NCI-H2171 treated with DMSO at 0.1 percent for 48 hours (cell line): ENCODE measurements at regions not wholly inside any gene's neighbourhood (a gene's known extent, or its start where the extent isn't known, plus 50 kb on each side); places are given as distances from the start of the nearest gene placed in this dataset.

Source experiments
- DNase-seq: peaks from one replicate; lab custom pipeline; 2025; lab: John Stamatoyannopoulos, UW

DNA sequence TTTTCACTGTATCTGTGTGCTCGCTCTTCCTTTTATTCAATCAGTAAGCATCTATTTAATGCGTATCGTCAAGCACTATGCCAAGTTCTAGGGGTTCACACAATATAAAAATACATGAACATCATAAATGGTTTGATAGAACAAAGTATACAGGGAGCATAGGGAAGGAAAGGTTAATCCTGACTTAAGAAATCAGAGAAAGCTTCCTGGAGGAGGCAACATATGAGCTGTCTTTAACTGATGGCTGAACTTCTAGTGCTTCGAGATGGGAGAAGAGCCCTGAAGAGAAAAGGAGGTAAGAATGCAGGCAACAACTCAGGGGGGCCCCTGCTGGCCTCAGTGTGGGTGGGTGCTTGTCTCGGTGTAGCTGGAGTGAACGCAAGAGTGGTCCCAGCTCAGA is 63.6 kb upstream of the GALNT2 start:
- no peak for DNase-seq

DNA sequence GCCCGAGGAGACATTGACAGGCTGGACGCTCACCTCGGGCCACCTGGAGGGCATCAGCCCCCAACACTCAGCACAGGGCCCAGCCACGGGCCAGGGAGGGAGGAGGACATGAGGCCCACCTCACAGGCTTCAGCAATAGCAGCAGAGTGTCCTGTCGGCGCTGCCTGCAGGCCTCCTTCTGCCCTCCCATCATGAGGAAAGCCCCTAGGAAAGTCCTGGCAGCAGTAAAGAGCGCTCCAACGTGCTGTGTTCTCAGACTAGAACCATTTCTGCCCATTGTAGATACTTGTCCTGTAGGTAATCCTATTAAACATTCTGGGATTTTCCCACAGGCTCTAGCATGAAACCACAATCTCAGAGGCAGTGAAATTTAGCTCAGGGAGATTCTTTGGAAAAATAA is 62.0 kb upstream of the GALNT2 start:
- DNase-seq: no peak

DNA sequence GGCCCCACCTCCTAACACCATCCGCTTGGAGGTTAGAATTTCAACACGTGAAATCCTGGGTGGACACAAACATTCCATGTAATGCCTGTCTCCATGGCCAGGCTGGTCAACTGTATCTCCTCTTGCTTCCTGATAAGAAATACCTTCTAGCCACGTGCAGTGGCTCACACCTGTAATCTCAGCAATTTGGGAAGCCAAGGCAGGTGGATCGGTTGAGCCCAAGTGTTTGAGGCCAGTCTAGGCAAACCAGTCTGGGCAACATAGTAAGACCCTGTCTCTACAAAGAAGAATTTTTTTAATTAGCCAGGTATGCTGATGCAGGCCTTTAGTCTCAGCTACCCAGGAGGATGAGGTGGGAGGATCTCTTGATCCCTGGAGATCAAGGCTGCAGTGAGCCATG is 58.3 kb upstream of the GALNT2 start:
- DNase-seq: no peak

DNA sequence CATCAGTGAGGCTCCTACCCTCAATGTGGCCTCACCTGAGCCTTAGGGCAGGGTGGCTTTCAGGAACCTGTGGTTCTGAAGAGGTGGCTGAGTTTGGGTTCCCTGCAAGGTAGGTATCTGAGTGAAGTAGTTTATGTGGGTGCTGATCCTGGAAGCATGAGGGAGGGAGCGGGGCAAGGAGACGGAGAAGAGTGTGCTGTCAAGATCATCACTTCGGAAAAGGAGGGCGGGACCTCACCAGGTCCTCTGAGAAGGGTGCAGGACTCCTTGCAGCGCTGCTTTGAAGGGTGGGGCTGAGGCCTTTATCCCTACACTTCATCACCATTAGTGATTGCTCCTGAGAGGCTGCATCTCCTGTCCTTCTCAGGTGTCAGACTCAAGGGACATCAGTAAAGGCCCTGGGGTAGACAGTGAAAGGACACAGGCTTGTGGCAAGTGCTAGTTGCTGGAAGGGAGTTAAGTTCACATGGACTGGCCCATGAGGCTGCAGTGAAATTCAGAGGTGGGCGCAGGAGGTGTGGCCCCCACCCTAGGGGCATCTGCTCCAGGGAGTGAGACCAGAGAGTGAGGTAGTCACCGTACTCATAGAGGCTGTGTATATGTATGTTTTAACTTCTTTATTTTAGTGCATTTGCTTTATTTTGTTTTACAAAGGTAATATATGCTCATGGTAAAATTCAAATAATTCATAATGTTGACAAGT is 57.3 kb upstream of the GALNT2 start:
- DNase-seq: no peak

DNA sequence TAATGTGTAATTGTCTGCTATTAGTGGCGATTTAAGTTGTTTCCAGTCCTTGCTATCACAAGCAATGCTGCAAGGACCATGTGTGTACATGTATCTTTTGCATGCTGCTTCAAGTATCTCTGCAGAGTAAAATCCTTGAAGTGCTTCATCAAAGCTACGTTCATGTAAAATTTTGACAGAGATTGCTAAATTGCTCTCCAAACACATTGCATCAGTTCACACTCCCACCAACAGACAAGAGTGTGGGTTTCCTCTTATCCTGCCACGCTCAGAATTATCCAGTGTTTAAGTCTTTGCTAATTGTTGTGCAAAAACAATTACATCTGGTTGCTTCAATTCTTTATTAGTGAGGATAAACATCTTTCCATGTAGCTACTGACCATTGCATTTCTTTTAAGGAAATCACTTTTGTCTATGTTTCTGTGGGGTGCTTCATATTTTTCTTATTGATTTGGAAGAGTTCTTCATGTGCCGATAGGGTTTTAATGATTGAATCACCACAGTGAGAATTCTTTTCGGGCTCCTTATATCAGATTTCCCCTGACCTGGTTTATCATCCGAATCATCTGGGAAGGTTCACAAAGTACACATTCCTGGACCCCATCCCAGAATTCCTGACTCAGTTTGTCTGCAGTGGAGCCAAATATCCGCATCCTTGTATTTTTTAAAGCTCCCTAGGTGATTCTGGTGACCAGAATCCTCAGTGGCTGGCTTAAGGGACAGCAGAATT is 56.3 kb upstream of the GALNT2 start:
- DNase-seq: no peak

DNA sequence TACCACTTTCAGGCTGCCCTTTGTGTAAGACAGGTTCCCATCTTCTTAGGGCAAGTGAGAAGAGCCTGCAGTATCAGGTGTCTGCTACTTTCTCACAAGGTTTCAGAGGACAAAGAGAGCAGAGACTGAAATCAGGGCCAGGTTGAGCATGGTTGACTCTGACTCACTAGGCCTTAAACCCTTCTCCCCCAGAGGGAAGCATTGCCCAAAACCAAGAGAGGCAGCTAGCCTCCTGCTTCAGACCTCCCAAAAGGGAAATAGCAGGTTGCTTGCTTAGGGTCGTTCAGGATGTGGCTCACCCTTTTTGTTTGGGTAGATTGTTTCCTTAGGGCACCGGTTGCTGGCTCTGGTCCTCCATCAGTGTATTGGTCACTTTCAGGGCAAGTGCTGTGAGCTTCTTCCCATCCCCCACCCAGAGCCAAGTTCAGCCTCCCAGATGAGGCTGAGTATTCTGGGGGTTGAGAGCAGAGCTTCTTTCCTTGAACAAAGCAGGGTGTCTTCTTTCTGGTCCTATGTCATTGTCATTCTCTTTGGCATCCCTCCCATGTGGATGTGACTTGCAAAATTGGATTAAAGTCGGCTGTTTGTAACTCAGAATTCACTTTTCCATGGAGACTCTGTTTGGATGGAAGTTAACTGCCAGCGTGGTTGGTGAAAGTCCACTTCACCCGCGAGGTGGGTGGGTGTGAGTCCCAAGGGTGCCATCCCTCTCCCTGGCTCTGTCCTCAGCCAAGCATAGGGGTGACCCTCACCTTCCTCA is 55.5 kb upstream of the GALNT2 start:
- no peak for DNase-seq

DNA sequence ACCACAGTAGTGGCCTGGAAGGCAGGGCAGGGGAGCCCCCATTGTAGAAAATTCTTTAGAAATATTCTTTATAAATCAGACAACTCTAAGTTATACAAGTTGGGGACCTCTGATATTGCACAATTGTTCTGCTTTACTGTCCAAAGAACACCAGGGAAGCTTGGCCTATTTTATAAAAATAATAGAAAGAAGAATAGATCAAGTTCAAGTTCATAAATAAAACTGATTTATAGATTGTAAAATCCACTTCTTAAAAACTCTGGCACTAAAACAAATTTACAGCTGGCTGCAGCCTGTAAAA is 55.0 kb upstream of the GALNT2 start:
- DNase-seq: no peak

DNA sequence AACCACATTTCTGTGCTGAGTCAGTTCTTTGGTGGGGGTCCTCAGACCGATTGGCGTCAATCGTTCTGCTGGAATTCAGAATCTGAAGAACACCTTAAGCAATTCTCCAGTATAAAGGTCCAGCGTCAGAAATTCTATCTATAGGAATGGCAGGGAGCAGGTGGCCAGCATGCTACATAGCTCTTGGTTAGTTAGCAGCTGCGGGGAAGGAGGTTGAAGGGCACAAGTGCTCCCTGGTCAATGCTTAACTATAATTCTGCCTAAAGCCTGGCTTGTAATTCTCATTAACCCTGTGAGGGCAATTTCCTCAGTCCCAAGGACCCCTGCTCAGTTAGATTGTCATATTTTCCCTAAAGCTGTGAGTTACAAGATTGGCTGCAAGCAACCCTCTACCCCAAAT is 54.3 kb upstream of the GALNT2 start:
- DNase-seq: no peak

DNA sequence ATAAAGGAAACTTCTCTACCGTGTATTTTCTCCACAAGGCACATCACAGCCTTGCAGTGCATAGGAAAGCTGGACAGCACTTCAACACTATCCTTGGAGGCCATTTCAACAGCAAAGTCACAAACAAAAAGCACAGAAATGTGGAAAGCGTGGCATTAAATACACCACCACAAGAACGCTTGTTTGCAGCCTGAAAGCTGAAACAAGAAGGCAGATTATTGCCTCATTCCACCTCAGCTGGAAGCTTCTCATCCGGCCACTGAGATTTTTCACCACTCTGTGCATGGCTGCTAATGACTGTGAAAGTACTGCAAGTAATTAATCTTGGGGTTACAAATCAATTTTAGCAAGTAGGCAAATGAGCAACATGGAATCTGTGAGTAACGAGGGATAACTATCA is 50.9 kb upstream of the GALNT2 start:
- no peak for DNase-seq
